ENCODE measurements at regions not wholly inside any gene's neighbourhood (a gene's known extent, or its start where the extent isn't known, plus 50 kb on each side); places are given as distances from the start of the nearest gene placed in this dataset.

DNA sequence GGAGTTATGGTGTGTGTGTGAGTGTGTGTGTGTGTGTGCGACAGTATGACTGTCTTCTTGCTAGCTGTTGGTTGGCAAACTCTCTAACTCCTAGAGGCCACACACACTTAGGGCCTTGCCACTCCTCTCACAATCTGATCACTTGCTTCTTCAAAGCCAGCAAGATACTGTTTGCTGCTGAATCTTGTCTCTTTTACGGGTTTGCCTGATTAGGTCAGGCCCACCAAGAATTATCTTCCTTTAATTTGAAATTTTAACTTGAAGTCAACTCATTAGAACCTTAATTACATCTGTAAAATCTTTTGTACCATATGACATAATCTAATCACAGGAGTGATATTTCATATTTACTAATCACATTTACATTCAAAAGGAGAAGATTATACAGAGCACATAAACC lies 359.2 kb upstream of the SGCG start:
- TF ChIP-seq POLR2AphosphoS5 (IDR thresholded peaks at IDR 0.05) = no peak
- TF ChIP-seq, protein P1, sequence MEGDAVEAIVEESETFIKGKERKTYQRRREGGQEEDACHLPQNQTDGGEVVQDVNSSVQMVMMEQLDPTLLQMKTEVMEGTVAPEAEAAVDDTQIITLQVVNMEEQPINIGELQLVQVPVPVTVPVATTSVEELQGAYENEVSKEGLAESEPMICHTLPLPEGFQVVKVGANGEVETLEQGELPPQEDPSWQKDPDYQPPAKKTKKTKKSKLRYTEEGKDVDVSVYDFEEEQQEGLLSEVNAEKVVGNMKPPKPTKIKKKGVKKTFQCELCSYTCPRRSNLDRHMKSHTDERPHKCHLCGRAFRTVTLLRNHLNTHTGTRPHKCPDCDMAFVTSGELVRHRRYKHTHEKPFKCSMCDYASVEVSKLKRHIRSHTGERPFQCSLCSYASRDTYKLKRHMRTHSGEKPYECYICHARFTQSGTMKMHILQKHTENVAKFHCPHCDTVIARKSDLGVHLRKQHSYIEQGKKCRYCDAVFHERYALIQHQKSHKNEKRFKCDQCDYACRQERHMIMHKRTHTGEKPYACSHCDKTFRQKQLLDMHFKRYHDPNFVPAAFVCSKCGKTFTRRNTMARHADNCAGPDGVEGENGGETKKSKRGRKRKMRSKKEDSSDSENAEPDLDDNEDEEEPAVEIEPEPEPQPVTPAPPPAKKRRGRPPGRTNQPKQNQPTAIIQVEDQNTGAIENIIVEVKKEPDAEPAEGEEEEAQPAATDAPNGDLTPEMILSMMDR (IDR thresholded peaks at IDR 0.05) = no peak
